Panc1 (cell line): ENCODE measurements at regions not wholly inside any gene's neighbourhood (a gene's known extent, or its start where the extent isn't known, plus 50 kb on each side); places are given as distances from the start of the nearest gene placed in this dataset.

ENCODE experiments used
- ATAC-seq: fragments of 200-7000 bp; cut with Tn5 transposase; 2 replicates; pipeline ENCODE4 v1.9.1; 2020; ENCODE audit warnings: mild to moderate bottlenecking, moderate library complexity
- BruUV-seq: library from RNA; stranded (reverse); fragments of 400-500 nt; replicated peaks from 2 replicates; lab custom pipeline; 2021; lab: Mats Ljungman, UMichigan
- CTCF ChIA-PET: fragments of 300-600 bp; sonication (Branson Sonifier 250); formaldehyde crosslinking; loops from one replicate; lab custom pipeline; 2022; ENCODE audit warnings: antibody characterized with exemption; lab: Charles Lee
- POLR2A ChIA-PET: fragments of 300-600 bp; sonication (Branson Sonifier 250); formaldehyde crosslinking; loops from one replicate; lab custom pipeline; 2022; ENCODE audit warnings: antibody characterized with exemption; lab: Charles Lee
- DNase-seq: peaks from one replicate; pipeline ENCODE4 v3.0.0-alpha.2; 2010; ENCODE audit warnings: low read depth, low spot score
- H3K27ac ChIP-seq: 2 replicates; pipeline ENCODE4 v1.5.1; 2011; ENCODE audit warnings: mild to moderate bottlenecking, low read length, inconsistent platforms
- H3K27me3 ChIP-seq: fragments of 200-500 bp; sonication (Bioruptor generic); 2 replicates; pipeline ENCODE4 v1.6.0; 2014; ENCODE audit warnings: low read length, inconsistent platforms; ENCODE audit not compliant: control insufficient read depth, insufficient read depth
- H3K36me3 ChIP-seq: fragments of 200-500 bp; sonication (Bioruptor generic); 2 replicates; pipeline ENCODE4 v1.5.1; 2014; ENCODE audit warnings: inconsistent platforms, mild to moderate bottlenecking, low read length, moderate library complexity; ENCODE audit not compliant: control insufficient read depth, insufficient read depth
- H3K4me1 ChIP-seq: 2 replicates; pipeline ENCODE4 v1.5.1; 2011; ENCODE audit warnings: inconsistent platforms, mild to moderate bottlenecking, low read length, moderate library complexity; ENCODE audit not compliant: control insufficient read depth, insufficient read depth
- H3K4me3 ChIP-seq, 2 experiments: 2 replicates each; pipeline ENCODE4 v1.5.1; 2011 to 2012; ENCODE audit warnings: low read depth in 2 of 2, low read length in 2 of 2, mild to moderate bottlenecking in 2 of 2, inconsistent platforms in 1 of 2, moderate library complexity in 1 of 2
- H3K9me3 ChIP-seq: fragments of 200-500 bp; sonication (Bioruptor generic); 2 replicates; pipeline ENCODE4 v1.5.1; 2014; ENCODE audit warnings: low read depth, mild to moderate bottlenecking, inconsistent platforms, low read length, moderate library complexity; ENCODE audit not compliant: control insufficient read depth, insufficient read depth
- CTCF ChIP-seq: fragments of 450-650 bp; IDR thresholded peaks from 2 replicates; pipeline ENCODE4 v1.5.1; 2017; ENCODE audit warnings: mild to moderate bottlenecking
- POLR2AphosphoS5 ChIP-seq: IDR thresholded peaks from 2 replicates; pipeline ENCODE4 v1.6.1; 2012; ENCODE audit warnings: mild to moderate bottlenecking, low read depth, low read length, moderate library complexity
- REST ChIP-seq, 2 experiments: IDR thresholded peaks; 2 replicates each; pipeline ENCODE4 v1.6.1; 2011 to 2012; ENCODE audit warnings: low read depth in 2 of 2, control low read depth in 1 of 2, low read length in 1 of 2, mild to moderate bottlenecking in 1 of 2, moderate library complexity in 1 of 2; ENCODE audit not compliant: insufficient read depth in 1 of 2
- SIN3A ChIP-seq: IDR thresholded peaks from 2 replicates; pipeline ENCODE4 v1.6.1; 2012; ENCODE audit warnings: low read depth, mild to moderate bottlenecking, low read length, moderate library complexity, borderline replicate concordance; ENCODE audit not compliant: insufficient read depth
- TCF7L2 ChIP-seq: IDR thresholded peaks from 2 replicates; pipeline ENCODE4 v1.6.1; 2011; ENCODE audit warnings: mild to moderate bottlenecking, low read depth, low read length, inconsistent platforms
- in situ Hi-C: cut with HindIII; loops from 2 replicates; pipeline ENCODE4 v1.10.0; 2016; ENCODE audit warnings: low sequenced_read_pairs, low pct_unique_long_range_greater_than_20kb
- intact Hi-C: fragments of 100-400 bp; cut with micrococcal nuclease; formaldehyde crosslinking; loops from one replicate; pipeline ENCODE4 v1.10.0; 2022; ENCODE audit not compliant: unreplicated experiment

GRCh38 chr18:59823596-59824195 lies 76.1 kb upstream of the PMAIP1 start:
- H3K9me3 ChIP-seq: no peaks in the 10 kb centered on the region
- in situ Hi-C loops: no loop called here
- no peaks in the 10 kb centered on the region for H3K36me3 ChIP-seq
- CTCF ChIA-PET: interaction anchor here (1.1 to 2.6 kb wide), 3 partner anchors 41 to 364 kb away, joined by 4 to 26 read pairs (median 10); no protein-coding TSS in a partner anchor
- BruUV-seq: no TSS peak
- TF ChIP-seq REST (IDR thresholded peaks at IDR 0.05; ENCODE audit: insufficient read depth in 1 of 2, low read depth in 2 of 2, low read length in 1 of 2) (no peak), CTCF (peak; percentile 73), TCF7L2 (no peak), SIN3A (no peak)
- H3K4me3 ChIP-seq: no peak overlapping the region
- POLR2A ChIA-PET: no interaction called here
- no peaks in the 10 kb centered on the region for H3K27me3 ChIP-seq
- DNase-seq (peak; percentile 38), ATAC-seq (peak; percentile 71; the same call in 1 of the 2 replicates)
- intact Hi-C loops: loop anchor here (2.0 to 5.0 kb wide), 3 partner anchors 41 to 363 kb away; no protein-coding TSS in a partner anchor
- no peaks in the 10 kb centered on the region for H3K4me1 ChIP-seq
- H3K27ac ChIP-seq: no peak overlapping the region

- CTCF ChIA-PET: interaction anchor here (1.0 to 2.6 kb wide), 4 partner anchors 40 to 363 kb away, joined by 4 to 26 read pairs (median 7); no protein-coding TSS in a partner anchor
- no peak overlapping the region for H3K4me3 ChIP-seq
- intact Hi-C loops (loop anchor here (2.0 to 5.0 kb wide), 3 partner anchors 41 to 362 kb away; no protein-coding TSS in a partner anchor), in situ Hi-C loops (no loop called here)
- H3K27ac ChIP-seq: no peak overlapping the region
- no peak for ATAC-seq
- no TSS peak for BruUV-seq
- POLR2A ChIA-PET: no interaction called here
- no peak for DNase-seq
- H3K4me1 ChIP-seq: no peaks in the 10 kb centered on the region
- H3K27me3 ChIP-seq: no peaks in the 10 kb centered on the region
- TF ChIP-seq CTCF (no peak), TCF7L2 (no peak), POLR2AphosphoS5 (no peak), SIN3A (no peak), REST (IDR thresholded peaks at IDR 0.05; ENCODE audit: insufficient read depth in 1 of 2, low read depth in 2 of 2, low read length in 1 of 2) (no peak)
- H3K9me3 ChIP-seq: no peaks in the 10 kb centered on the region
- no peaks in the 10 kb centered on the region for H3K36me3 ChIP-seq
Observed at GRCh38 chr18:59822612-59823550, 76.9 kb upstream of the PMAIP1 start.
